NCI-H774 (cell line): ENCODE measurements at regions not wholly inside any gene's neighbourhood (a gene's known extent, or its start where the extent isn't known, plus 50 kb on each side); places are given as distances from the start of the nearest gene placed in this dataset.
A peak's percentile ranks its signal among the peaks of the same experiment; 100 is the strongest.
"Not testable (repeated sequence)": the region's sequence is repeated elsewhere in the genome, so short reads cannot be mapped to it uniquely, and the experiment has no call there.

Experiments
- DNase-seq: peaks from one replicate; lab custom pipeline; 2025; lab: John Stamatoyannopoulos, UW

- no peak for DNase-seq
Observed at GRCh38 chr5:103910786-103911185, 348.2 kb upstream of the NUDT12 start.

GRCh38 chr5:103910011-103910410 lies 347.4 kb upstream of the NUDT12 start:
- no peak for DNase-seq

GRCh38 chr5:103909391-103909790 lies 346.8 kb upstream of the NUDT12 start:
- no peak for DNase-seq

GRCh38 chr5:103908336-103909080 lies 345.9 kb upstream of the NUDT12 start:
- no peak for DNase-seq

- no peak for DNase-seq
Observed at GRCh38 chr5:103907001-103907400, 344.4 kb upstream of the NUDT12 start.

- no peak for DNase-seq
Observed at GRCh38 chr5:103904651-103905050, 342.1 kb upstream of the NUDT12 start.

- no peak for DNase-seq
Observed at GRCh38 chr5:103902893-103903292, 340.3 kb upstream of the NUDT12 start.

GRCh38 chr5:103901885-103902284 lies 339.3 kb upstream of the NUDT12 start:
- DNase-seq, result no peak

GRCh38 chr5:103896593-103896992 lies 334.0 kb upstream of the NUDT12 start:
- no peak for DNase-seq

GRCh38 chr5:103895738-103896137 lies 333.1 kb upstream of the NUDT12 start:
- DNase-seq, result no peak

GRCh38 chr5:103894882-103895281 lies 332.3 kb upstream of the NUDT12 start:
- peak; percentile 84 for DNase-seq

GRCh38 chr5:103891151-103891550 lies 328.6 kb upstream of the NUDT12 start:
- DNase-seq, result peak; percentile 51

- DNase-seq, result no peak
Observed at GRCh38 chr5:103890313-103890712, 327.7 kb upstream of the NUDT12 start.

- peak; percentile 8 for DNase-seq
Observed at GRCh38 chr5:103889500-103890209, 327.1 kb upstream of the NUDT12 start.

GRCh38 chr5:103886826-103887225 lies 324.2 kb upstream of the NUDT12 start:
- no peak for DNase-seq

- no peak for DNase-seq
Observed at GRCh38 chr5:103883143-103883542, 320.6 kb upstream of the NUDT12 start.

- no peak for DNase-seq
Observed at GRCh38 chr5:103881560-103881959, 319.0 kb upstream of the NUDT12 start.

- DNase-seq, result peak; percentile 30
Observed at GRCh38 chr5:103867857-103868598, 305.4 kb upstream of the NUDT12 start.

- DNase-seq, result no peak
Observed at GRCh38 chr5:103866169-103866568, 303.6 kb upstream of the NUDT12 start.

GRCh38 chr5:103862398-103862797 lies 299.8 kb upstream of the NUDT12 start:
- DNase-seq, result no peak

GRCh38 chr5:103860327-103860726 lies 297.7 kb upstream of the NUDT12 start:
- DNase-seq, result no peak

- DNase-seq, result not testable (repeated sequence)
Observed at GRCh38 chr5:103858367-103858766, 295.8 kb upstream of the NUDT12 start.

GRCh38 chr5:103851091-103851490 lies 288.5 kb upstream of the NUDT12 start:
- no peak for DNase-seq
